ENCODE measurements at regions not wholly inside any gene's neighbourhood (a gene's known extent, or its start where the extent isn't known, plus 50 kb on each side); places are given as distances from the start of the nearest gene placed in this dataset.
"Not testable (repeated sequence)": the region's sequence is repeated elsewhere in the genome, so short reads cannot be mapped to it uniquely, and the experiment has no call there.

GRCh38 chr21:39080366-39080765 lies 102.9 kb downstream of the PSMG1 start:
- no peak for DNase-seq

DNA sequence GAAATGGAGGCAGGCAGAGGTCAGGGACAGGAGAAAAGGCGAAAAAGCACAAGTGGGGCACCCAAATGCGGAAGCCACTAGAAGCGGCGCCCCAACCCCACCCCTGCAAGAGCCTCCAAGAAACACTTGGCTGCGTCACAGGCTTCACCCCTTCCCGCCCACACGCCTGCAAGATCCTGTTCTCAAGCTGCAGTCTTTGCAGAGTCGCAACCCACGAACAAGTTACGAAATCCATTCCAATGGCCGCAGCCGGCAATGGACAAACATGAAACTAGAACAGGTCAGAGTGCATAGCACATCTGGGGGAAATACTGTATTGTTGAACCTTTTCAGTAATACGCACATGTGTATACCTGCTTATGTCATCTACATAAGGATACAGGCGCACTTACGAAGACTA lies 103.6 kb downstream of the PSMG1 start:
- no peak for DNase-seq

DNA sequence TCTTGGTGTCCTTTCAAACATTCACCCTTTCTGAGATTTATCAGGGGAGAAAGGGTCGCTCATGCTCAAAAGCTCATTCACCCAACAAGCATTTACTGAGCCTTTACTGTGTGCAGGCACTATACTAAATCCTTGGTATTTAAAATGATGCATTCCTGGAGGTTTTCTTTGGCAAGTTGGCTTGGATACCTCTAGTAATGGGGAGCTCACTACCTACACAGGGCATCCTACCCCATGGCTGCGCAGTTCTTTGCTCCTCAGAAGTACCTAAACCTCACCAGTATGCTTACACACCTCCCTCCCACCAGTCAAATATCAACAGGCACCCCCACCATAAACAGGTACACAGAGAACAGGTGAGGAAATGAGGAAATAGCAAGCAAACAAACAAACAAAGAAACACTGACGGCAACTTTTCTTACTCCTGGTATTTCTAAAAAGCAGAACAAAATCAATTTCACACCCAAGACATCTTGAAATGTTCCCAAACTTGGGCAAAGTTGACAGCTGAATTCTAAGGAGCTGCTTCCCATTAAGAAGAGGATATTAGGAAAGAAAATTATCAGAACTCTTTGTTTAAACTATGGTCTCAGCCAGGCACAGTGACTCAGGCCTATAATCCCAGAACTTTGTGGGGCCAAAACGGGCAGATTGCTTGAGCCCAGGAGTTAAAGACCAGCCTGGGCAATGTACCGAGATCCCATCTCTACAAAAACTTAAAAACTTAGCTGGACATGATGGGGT lies 104.8 kb downstream of the PSMG1 start:
- DNase-seq, result no peak

GRCh38 chr21:39077876-39078275 lies 105.4 kb downstream of the PSMG1 start:
- DNase-seq, result no peak

GRCh38 chr21:39074508-39074907 lies 108.7 kb downstream of the PSMG1 start:
- no peak for DNase-seq

DNA sequence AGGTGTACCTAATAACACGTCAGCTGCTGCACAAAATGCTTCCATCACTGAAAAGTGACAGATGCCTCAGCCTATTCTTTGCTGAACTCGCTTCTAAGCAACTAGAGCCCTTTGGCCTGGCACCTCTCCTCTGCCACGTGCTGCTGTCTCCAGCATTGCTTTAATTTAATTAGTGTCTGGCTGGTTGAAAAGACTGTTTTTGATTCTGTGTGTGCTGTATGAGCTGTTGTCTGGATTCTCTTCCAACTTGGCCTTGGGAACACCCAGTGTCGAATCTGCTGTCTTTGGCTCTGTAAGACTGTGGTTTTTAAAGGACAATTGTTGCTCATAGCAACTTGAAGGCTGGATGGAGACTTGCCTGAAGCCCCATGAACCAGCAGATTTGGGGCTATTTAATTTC lies 109.5 kb downstream of the PSMG1 start:
- no peak for DNase-seq

DNA sequence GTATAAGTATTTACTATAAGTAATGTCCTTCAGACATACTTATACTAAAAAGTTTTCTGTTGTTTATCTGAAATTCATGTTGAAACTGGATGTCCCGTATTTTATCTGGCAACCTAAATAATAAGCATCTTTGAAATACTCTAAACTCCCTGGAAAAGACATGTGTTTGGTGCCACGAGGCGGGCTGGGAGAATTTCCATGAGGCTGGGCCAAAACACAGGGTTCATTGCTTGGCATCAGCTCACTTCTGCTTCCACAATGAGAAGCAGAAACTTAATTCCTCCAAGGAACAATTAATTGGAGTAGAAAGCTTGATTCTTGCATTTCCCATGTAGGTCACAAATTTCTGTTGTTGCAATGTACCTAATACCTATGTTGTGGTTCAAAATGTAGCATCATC lies 110.2 kb downstream of the PSMG1 start:
- no peak for DNase-seq

- no peak for DNase-seq
Observed at GRCh38 chr21:39072468-39072867, 110.8 kb downstream of the PSMG1 start.

GRCh38 chr21:39071623-39072214 lies 111.5 kb downstream of the PSMG1 start:
- no peak for DNase-seq

GRCh38 chr21:39069856-39070255 lies 113.4 kb downstream of the PSMG1 start:
- not testable (repeated sequence) for DNase-seq

DNA sequence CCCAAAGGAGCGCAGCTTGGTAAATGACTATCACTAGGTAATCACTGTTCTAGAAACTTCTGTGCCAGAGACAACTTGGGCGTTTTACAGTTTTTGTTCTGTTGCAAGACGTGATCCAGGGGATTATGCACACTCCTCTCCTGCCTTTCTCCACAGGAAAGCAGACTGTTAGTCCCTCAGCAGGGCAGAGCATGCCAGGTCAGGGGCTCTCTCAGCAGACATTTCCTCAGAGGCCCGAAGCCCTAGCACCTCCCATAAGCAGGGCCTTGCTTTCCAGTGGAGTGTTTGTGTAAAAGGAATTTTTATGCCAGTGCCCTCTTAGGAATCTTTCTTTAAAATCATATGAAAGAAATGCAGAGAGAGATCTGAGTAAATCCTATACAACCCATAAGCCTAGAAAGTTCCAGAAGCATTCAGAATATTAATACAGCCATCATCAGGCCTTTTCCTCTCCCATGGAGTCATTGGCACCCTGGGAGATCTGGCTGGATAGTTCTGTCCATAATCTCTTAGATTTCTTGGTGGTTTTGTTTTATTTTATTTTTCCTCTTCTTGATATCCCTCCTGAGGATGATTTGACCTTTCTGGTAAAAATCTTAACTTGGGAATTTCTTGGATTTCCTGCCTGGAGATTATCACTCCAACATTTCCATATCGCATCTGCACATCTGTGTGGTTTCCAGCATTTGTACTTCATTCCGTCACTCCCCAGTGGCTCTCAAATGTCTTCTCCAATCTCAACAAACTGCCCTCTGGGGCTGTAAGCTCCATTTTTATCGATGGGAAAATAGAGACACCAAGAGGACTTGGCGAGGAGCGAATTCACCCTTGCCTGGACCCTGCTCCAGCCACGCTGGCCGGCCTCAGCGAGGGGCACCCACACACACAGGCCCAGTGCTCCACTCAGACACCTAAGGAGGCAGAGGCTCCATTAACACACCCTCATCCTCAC lies 116.1 kb downstream of the PSMG1 start:
- no peak for DNase-seq

GRCh38 chr21:39065917-39066316 lies 117.3 kb downstream of the PSMG1 start:
- DNase-seq, result no peak

DNA sequence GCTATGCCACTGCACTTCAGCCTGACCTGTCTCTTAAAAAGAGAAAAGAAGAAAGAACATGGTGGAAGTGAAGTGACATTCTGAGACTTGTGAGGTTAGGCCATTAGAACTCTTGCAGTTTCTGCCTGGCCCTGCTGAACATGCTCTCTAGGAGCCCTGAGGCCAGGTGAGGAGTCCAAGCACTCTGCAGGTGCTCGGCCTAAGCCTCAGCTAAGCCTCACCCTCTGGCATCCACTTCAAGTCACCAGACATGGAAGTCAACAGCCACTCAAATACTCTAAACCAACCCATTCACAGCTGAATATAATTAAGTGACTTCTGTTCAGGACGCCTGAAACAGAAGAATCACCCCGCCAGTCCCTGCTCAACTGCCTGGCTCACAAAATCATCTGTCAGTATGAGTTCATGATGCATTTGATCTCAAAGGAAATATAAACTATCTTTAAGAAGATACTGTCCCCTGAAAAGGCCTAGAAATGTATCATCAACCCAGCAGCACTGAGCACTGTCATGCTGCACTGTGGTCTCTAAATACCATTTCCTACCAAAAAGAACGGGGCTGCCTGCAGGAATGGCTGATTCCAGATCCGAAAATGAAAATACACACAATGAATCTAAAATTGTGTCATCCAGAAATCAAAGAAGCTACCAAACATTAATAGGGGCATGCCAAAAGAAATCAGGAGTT lies 118.8 kb downstream of the PSMG1 start:
- no peak for DNase-seq

GRCh38 chr21:39063517-39063916 lies 119.7 kb downstream of the PSMG1 start:
- no peak for DNase-seq

DNA sequence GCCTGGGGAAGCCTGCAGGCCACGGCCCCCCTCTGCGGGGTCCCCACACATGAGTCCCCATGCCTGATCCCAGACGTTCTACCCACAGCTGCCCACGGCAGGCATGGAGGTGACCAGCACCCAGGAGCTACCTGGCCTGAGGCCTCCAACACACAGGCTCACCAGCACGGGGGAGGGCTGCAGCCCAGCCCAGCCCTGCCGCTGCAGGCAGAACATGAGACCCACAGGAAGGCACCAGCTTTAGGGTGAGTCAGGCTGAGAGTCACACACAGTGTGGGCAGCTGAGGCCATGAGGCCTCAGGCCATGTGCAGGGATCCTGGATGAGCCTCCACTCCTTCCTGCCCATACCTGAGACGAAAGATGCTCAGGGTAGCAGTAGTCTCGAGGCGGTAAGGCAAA lies 121.1 kb downstream of the PSMG1 start:
- DNase-seq, result no peak

DNA sequence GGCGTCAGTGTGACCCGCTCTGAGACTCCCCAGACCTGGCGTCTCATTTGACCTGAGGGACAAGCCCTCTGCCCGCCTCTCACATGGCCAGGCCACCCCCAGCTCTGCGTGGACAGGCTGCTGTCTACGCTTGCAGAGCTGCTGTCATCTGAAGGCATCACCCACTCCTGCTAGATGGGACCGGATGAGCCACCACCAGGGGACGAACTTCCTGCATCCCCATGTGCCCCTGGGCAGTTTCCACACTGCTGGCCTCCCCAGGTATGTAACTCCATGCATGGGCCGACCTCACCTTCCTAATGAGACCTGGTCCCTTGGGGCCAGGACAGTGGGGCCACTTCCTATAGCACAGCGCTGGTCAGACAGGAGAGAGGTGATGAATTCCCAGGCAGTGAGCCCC lies 121.5 kb downstream of the PSMG1 start:
- no peak for DNase-seq

GRCh38 chr21:39060485-39061083 lies 122.7 kb downstream of the PSMG1 start:
- no peak for DNase-seq

DNA sequence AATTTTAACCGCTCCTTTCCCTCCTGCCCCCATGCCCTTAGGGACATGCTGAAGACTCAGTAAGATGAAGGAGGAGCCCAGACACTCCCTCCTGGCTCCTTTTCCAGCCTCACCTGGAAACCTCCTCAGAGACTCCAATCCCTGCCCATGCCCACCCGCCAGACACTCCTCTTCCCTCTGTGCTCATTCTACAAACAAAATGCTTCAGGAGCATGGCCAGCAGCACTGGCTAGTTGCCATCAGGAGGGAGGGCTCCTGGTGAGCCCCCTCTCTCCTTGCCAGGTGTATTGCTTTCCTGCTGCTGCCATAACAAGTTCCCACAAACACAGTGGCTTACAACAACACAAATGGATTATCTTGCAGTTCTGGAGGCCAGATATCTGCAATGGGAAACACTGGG lies 126.1 kb downstream of the PSMG1 start:
- DNase-seq, result no peak

GRCh38 chr21:39056636-39057035 lies 126.6 kb downstream of the PSMG1 start:
- DNase-seq, result no peak

GRCh38 chr21:39055167-39055767 lies 128.0 kb downstream of the PSMG1 start:
- no peak for DNase-seq

- DNase-seq, result no peak
Observed at GRCh38 chr21:39054066-39054465, 129.2 kb downstream of the PSMG1 start.

- DNase-seq, result no peak
Observed at GRCh38 chr21:39053126-39053525, 130.1 kb downstream of the PSMG1 start.

Data from activated CD4-positive, CD25-positive, alpha-beta regulatory T cell treated with anti-CD3 and anti-CD28 coated beads, Interleukin-2, amount 50 U/mL, for 72 hours (primary cell).